SU-DHL-6 (cell line): ENCODE measurements at regions not wholly inside any gene's neighbourhood (a gene's known extent, or its start where the extent isn't known, plus 50 kb on each side); places are given as distances from the start of the nearest gene placed in this dataset.

Experiments
- H2AFZ ChIP-seq: fragments of 200-600 bp; sonication (generic); 2 replicates; pipeline ENCODE4 v1.6.1; 2014; ENCODE audit warnings: low read depth, mild to moderate bottlenecking, moderate library complexity, mixed read lengths, antibody characterized with exemption, low read length; ENCODE audit not compliant: severe bottlenecking
- H3F3A ChIP-seq: fragments of 200-600 bp; shearing (Covaris generic); 2 replicates; pipeline ENCODE4 v1.6.0; 2016; ENCODE audit warnings: antibody characterized with exemption, mild to moderate bottlenecking; ENCODE audit not compliant: insufficient read depth
- H3K27ac ChIP-seq: fragments of 200-600 bp; sonication (generic); 2 replicates; pipeline ENCODE4 v1.5.1; 2016; ENCODE audit warnings: low read depth, mild to moderate bottlenecking, low read length, moderate library complexity, mixed read lengths
- H3K27me3 ChIP-seq: fragments of 200-600 bp; sonication (generic), shearing (Covaris generic); 2 replicates; pipeline ENCODE4 v1.6.0; 2014; ENCODE audit warnings: mild to moderate bottlenecking, low read length
- H3K36me3 ChIP-seq: fragments of 200-600 bp; sonication (generic); 2 replicates; pipeline ENCODE4 v1.6.1; 2014; ENCODE audit warnings: mild to moderate bottlenecking, low read length, mixed read lengths
- H3K4me2 ChIP-seq: fragments of 300-600, 200-600 bp; shearing (Covaris generic), sonication (generic); 2 replicates; pipeline ENCODE4 v1.6.0; 2014; ENCODE audit warnings: low read length, low read depth, mild to moderate bottlenecking; ENCODE audit not compliant: poor library complexity, severe bottlenecking
- H3K4me3 ChIP-seq: fragments of 200-600 bp; sonication (generic); 2 replicates; pipeline ENCODE4 v1.5.1; 2014; ENCODE audit warnings: antibody characterized with exemption, low read length, mild to moderate bottlenecking, mixed read lengths; ENCODE audit not compliant: insufficient read depth, poor library complexity, severe bottlenecking
- H3K79me2 ChIP-seq: fragments of 200-600 bp; sonication (generic); 2 replicates; pipeline ENCODE4 v1.6.1; 2014; ENCODE audit warnings: mild to moderate bottlenecking, low read length, moderate library complexity; ENCODE audit not compliant: insufficient read depth
- H3K9ac ChIP-seq: fragments of 200-600 bp; sonication (generic); 2 replicates; pipeline ENCODE4 v1.7.0; 2014; ENCODE audit warnings: mild to moderate bottlenecking, low read length
- H3K9me2 ChIP-seq: fragments of 200-600 bp; sonication (generic); replicated peaks from 2 replicates; pipeline ENCODE4 v1.6.1; 2014; ENCODE audit warnings: low read length; ENCODE audit not compliant: insufficient read depth
- H3K9me3 ChIP-seq: fragments of 200-600 bp; sonication (generic); 2 replicates; pipeline ENCODE4 v1.6.1; 2014; ENCODE audit warnings: low read length, mixed read lengths; ENCODE audit not compliant: insufficient read depth
- H4K20me1 ChIP-seq: fragments of 200-600 bp; sonication (generic); 2 replicates; pipeline ENCODE4 v1.6.1; 2014; ENCODE audit warnings: low read depth, mild to moderate bottlenecking, antibody characterized with exemption, low read length, moderate library complexity, mixed read lengths
- EZH2phosphoT487 ChIP-seq: fragments of 200-600 bp; sonication (generic), shearing (Covaris generic); conservative IDR thresholded peaks from 2 replicates; pipeline ENCODE4 v1.6.1; 2018; ENCODE audit warnings: mild to moderate bottlenecking, antibody characterized with exemption, low read length, moderate library complexity, mixed read lengths
- TF ChIP-seq, protein P1 (sequence below): fragments of 200-600 bp; sonication (generic); IDR thresholded peaks from one replicate; pipeline ENCODE4 v1.5.1; 2017; ENCODE audit warnings: antibody characterized with exemption, mild to moderate bottlenecking, low read length, moderate library complexity; ENCODE audit not compliant: insufficient read depth, poor library complexity, severe bottlenecking

- H3K27ac ChIP-seq = no peak overlapping the region
- H2AFZ ChIP-seq = no peak overlapping the region
- TF ChIP-seq, protein P1, sequence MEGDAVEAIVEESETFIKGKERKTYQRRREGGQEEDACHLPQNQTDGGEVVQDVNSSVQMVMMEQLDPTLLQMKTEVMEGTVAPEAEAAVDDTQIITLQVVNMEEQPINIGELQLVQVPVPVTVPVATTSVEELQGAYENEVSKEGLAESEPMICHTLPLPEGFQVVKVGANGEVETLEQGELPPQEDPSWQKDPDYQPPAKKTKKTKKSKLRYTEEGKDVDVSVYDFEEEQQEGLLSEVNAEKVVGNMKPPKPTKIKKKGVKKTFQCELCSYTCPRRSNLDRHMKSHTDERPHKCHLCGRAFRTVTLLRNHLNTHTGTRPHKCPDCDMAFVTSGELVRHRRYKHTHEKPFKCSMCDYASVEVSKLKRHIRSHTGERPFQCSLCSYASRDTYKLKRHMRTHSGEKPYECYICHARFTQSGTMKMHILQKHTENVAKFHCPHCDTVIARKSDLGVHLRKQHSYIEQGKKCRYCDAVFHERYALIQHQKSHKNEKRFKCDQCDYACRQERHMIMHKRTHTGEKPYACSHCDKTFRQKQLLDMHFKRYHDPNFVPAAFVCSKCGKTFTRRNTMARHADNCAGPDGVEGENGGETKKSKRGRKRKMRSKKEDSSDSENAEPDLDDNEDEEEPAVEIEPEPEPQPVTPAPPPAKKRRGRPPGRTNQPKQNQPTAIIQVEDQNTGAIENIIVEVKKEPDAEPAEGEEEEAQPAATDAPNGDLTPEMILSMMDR = no peak
- TF ChIP-seq EZH2phosphoT487 = no peak
- H3K36me3 ChIP-seq = no peaks in the 10 kb centered on the region
- no peak overlapping the region for H3K9ac ChIP-seq
- no peak overlapping the region for H3K4me2 ChIP-seq
- H3K9me2 ChIP-seq = no peaks in the 10 kb centered on the region
- H3K79me2 ChIP-seq = no peaks in the 10 kb centered on the region
- no peaks in the 10 kb centered on the region for H3F3A ChIP-seq
- no peaks in the 10 kb centered on the region for H3K27me3 ChIP-seq
- H4K20me1 ChIP-seq = no peaks in the 10 kb centered on the region
- H3K4me3 ChIP-seq = no peak overlapping the region
- no peaks in the 10 kb centered on the region for H3K9me3 ChIP-seq
Observed at GRCh38 chr2:183541766-183542165, 417.5 kb downstream of the NUP35 start.

- no peak overlapping the region for H3K4me3 ChIP-seq
- H3K9me2 ChIP-seq = no peaks in the 10 kb centered on the region
- H3K36me3 ChIP-seq = no peaks in the 10 kb centered on the region
- H3K27ac ChIP-seq = no peak overlapping the region
- no peak overlapping the region for H3K9ac ChIP-seq
- no peak overlapping the region for H3K4me2 ChIP-seq
- H4K20me1 ChIP-seq = no peaks in the 10 kb centered on the region
- H3K27me3 ChIP-seq = no peaks in the 10 kb centered on the region
- TF ChIP-seq, protein P1 = no peak
- no peak for TF ChIP-seq EZH2phosphoT487
- no peaks in the 10 kb centered on the region for H3F3A ChIP-seq
- H3K79me2 ChIP-seq = no peaks in the 10 kb centered on the region
- no peaks in the 10 kb centered on the region for H3K9me3 ChIP-seq
- no peak overlapping the region for H2AFZ ChIP-seq
Observed at GRCh38 chr2:183542606-183543005, 418.4 kb downstream of the NUP35 start.

GRCh38 chr2:183543222-183543621 is 419.0 kb downstream of the NUP35 start:
- H3K79me2 ChIP-seq = no peaks in the 10 kb centered on the region
- H3K27ac ChIP-seq = no peak overlapping the region
- H3K27me3 ChIP-seq = no peaks in the 10 kb centered on the region
- H3K4me2 ChIP-seq = peak overlapping the region; percentile 20
- H3K9me3 ChIP-seq = no peaks in the 10 kb centered on the region
- no peaks in the 10 kb centered on the region for H3K36me3 ChIP-seq
- no peaks in the 10 kb centered on the region for H3K9me2 ChIP-seq
- H3K4me3 ChIP-seq = no peak overlapping the region
- TF ChIP-seq, protein P1 = no peak
- no peak for TF ChIP-seq EZH2phosphoT487
- H2AFZ ChIP-seq = no peak overlapping the region
- no peaks in the 10 kb centered on the region for H4K20me1 ChIP-seq
- H3K9ac ChIP-seq = no peak overlapping the region
- no peaks in the 10 kb centered on the region for H3F3A ChIP-seq
